HL-60 (cell line): ENCODE measurements at regions not wholly inside any gene's neighbourhood (a gene's known extent, or its start where the extent isn't known, plus 50 kb on each side); places are given as distances from the start of the nearest gene placed in this dataset.

Experiments used
- CTCF ChIP-seq: IDR thresholded peaks from one replicate; pipeline ENCODE4 v1.5.1; 2011; ENCODE audit warnings: low read length, control low read depth, inconsistent platforms; ENCODE audit not compliant: insufficient read depth
- GABPA ChIP-seq: IDR thresholded peaks from 2 replicates; pipeline ENCODE4 v1.6.1; 2012; ENCODE audit warnings: low read depth
- POLR2AphosphoS5 ChIP-seq: IDR thresholded peaks from 2 replicates; pipeline ENCODE4 v1.6.1; 2012; ENCODE audit warnings: low read depth
- REST ChIP-seq: IDR thresholded peaks from 2 replicates; pipeline ENCODE4 v1.6.1; 2012; ENCODE audit warnings: low read depth; ENCODE audit not compliant: insufficient replicate concordance

- no peak for TF ChIP-seq POLR2AphosphoS5
- no peak for TF ChIP-seq CTCF
- no peak for TF ChIP-seq REST
- TF ChIP-seq GABPA, result no peak
These were observed 103.3 kb downstream of the NDFIP1 start for GRCh38 chr5:142211918-142212317.
